ENCODE measurements at regions not wholly inside any gene's neighbourhood (a gene's known extent, or its start where the extent isn't known, plus 50 kb on each side); places are given as distances from the start of the nearest gene placed in this dataset.

DNA sequence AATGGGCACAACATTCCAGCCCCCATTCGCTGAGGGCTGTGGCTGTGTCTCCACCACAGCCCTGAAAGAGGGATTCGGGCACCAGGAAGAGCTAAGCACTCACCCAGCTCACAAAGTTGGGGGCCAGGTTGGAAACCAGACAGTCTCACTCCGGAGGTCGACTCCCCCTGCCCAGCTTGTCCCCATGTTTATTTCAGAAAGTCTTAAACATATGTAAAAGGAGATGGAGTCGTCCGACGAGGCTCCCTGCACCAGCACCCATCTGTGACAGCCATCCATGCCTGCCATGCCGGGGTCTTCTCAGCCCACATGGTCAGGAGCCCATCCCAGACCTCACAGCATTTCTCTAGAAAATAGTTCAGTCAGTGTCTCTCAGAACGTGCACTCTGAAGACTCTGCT, 63.6 kb upstream of the STX16 start:
- Histone ChIP-seq H3K4me3 (no peak overlapping the region), H3K27me3 (no peaks in the 10 kb centered on the region), H3K27ac (no peak overlapping the region), H3K9me3 (no peaks in the 10 kb centered on the region), H3K4me1 (no peaks in the 10 kb centered on the region), H3K36me3 (no peaks in the 10 kb centered on the region)
- TF ChIP-seq, protein P1, sequence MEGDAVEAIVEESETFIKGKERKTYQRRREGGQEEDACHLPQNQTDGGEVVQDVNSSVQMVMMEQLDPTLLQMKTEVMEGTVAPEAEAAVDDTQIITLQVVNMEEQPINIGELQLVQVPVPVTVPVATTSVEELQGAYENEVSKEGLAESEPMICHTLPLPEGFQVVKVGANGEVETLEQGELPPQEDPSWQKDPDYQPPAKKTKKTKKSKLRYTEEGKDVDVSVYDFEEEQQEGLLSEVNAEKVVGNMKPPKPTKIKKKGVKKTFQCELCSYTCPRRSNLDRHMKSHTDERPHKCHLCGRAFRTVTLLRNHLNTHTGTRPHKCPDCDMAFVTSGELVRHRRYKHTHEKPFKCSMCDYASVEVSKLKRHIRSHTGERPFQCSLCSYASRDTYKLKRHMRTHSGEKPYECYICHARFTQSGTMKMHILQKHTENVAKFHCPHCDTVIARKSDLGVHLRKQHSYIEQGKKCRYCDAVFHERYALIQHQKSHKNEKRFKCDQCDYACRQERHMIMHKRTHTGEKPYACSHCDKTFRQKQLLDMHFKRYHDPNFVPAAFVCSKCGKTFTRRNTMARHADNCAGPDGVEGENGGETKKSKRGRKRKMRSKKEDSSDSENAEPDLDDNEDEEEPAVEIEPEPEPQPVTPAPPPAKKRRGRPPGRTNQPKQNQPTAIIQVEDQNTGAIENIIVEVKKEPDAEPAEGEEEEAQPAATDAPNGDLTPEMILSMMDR (IDR thresholded peaks at IDR 0.05): no peak
- DNase-seq (ENCODE audit: low spot score): no peak

DNA sequence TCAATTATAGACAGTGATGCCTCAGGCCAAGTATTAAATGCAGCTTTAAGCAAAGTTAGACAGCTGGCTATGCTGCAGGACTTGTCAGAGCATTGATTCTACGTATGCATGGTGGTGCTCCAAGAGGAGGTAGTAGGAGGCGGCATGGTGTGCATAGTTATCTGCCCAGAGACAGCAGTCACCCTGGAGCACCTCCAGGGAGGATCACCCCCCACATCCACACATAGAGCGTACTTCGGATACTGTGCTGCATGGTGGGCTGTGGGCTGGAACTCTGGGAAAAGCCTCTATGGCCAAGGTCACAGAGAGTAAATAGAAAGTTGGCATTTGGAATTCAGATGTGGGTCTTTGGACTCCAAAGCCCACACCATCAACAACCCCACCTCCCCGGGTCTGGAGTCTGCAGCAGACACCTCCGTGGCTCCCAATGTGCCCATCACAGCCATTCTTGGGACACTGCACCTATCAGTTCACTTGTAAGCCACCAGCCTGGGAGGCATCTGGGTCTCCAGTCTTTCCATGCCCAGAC, 64.5 kb upstream of the STX16 start:
- TF ChIP-seq, protein P1 (IDR thresholded peaks at IDR 0.05): no peak
- H3K27me3 ChIP-seq: no peaks in the 10 kb centered on the region

DNA sequence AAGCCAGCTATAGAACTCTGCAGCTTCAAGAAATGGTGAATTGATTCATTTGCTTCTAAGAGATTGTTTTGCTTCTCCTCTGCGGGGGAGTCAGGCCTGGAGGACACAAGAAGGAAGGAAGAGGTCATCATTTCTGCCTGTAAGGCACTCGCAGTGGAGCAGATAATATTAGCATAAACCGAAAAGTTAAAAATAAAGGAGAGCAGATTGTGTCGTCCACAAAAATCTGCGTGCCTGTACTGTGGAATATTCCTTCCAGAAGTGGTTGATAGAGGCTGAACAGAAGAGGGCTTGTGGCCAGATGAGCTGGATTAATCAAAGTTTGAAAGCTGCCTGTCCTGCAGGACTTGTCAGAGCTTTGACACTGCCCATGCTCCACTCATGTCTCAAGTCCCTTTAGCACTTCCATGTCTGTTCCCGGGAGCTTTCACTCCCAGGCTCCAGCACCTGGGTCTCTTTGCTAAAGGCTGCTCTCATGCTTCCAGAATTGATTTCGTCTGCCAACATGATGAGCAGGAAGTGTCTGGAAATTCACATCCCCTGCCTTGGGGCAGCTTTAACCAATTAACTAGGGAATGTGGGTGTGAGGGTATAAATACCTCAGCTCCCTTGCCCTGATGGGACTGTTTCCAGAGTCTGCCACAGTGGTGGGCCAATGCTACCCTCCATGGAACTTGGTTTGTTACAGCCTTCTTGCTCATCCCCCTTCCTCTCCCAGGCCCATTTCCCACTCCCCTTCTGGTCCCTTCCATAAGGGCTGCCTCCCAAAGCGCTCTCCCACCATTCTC, 65.1 kb upstream of the STX16 start:
- DNase-seq (ENCODE audit: low spot score): no peak
- TF ChIP-seq, protein P1 (IDR thresholded peaks at IDR 0.05): no peak
- no peak overlapping the region for H3K27ac ChIP-seq
- no peak overlapping the region for H3K4me3 ChIP-seq
- no peaks in the 10 kb centered on the region for H3K9me3 ChIP-seq
- no peaks in the 10 kb centered on the region for H3K36me3 ChIP-seq
- no peaks in the 10 kb centered on the region for H3K27me3 ChIP-seq
- H3K4me1 ChIP-seq: no peaks in the 10 kb centered on the region

More for the DNA sequence above, 64.5 kb upstream of the STX16 start:
- Histone ChIP-seq H3K9me3 (no peaks in the 10 kb centered on the region), H3K4me1 (no peaks in the 10 kb centered on the region), H3K36me3 (no peaks in the 10 kb centered on the region), H3K27ac (no peak overlapping the region), H3K4me3 (no peak overlapping the region)
- DNase-seq (ENCODE audit: low spot score): no peak

DNA sequence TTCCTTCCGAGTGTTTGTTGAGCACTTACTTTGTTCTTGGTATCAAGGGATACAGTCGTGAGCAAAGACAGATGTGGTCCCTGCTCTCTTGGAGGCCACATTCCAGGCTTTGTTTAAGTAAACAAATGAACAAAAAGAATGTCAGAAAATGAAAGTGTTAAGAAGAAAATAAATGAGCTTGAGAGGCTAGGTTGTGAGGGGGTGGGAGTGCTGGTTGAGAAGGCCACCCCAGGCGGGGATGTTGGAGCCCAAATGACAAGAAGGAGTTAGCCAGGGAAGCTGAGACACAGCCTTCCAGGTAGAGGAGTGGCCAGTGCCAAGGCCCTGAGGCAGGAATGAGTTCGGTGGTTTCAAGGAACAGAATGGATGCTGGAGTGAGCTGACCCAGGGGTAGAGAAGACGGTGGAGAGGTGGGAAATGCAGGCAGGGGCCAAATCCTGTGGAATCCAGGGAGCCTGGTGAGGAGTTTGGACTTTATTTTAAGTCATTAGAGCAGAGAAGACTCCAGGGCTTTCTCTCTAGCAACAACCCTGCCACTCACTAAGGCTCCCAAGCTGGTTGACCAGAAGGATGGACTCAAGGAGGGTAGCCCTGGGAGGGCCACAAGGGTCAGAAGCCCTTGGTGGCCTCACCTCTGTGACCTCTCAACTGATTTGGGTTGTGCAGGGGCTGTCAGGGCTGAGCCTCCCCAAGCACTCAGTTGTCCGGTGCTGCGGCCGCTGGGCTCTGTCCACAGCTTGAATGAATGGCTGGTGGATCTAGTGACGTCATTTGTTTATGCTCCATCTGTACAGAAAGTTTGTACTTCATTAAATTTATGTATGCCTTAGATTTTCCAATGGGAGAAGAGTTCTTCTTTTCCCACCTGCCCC, 66.0 kb upstream of the STX16 start:
- Histone ChIP-seq H3K4me3 (no peak overlapping the region), H3K36me3 (no peaks in the 10 kb centered on the region)

DNA sequence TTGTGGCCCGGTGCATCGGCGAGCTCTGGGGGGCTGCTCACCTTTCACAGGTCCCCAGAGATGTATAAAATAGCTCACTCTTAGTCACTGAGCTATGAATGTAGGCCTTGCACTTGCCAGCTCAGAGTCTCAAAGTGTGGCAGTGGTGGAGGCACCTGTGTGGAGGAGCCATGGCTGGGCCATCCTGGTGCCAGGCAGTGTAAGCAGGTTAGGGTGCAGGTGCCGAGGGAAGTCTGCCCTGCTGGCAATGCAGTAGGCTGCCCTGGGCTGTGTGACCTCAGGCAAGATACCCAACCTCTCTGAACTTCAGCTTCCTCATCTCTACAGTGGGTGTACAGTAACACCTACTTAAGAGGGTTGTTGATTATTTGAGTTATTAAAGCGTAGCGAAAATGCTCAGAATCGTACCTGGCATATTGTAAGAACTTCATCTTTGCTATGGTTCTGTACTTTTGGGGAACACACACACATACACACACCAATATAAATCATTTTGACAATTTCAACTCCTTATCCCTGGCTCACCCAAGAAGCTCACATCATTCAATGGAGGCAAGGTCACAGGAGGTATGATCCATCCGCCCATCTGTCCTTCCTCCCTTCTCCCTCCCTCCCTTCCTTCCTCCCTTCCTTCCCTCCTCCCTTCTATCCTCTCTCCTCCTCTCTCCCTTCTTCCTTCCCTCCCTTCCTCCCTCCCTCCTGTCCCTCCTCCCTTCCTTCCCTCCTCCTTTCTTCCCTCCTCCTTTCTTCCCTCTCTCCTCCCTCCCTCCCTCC, 66.8 kb upstream of the STX16 start:
- DNase-seq (ENCODE audit: low spot score): no peak
- Histone ChIP-seq H3K27me3 (no peaks in the 10 kb centered on the region), H3K9me3 (no peaks in the 10 kb centered on the region), H3K36me3 (no peaks in the 10 kb centered on the region), H3K4me3 (no peak overlapping the region), H3K27ac (no peak overlapping the region), H3K4me1 (no peaks in the 10 kb centered on the region)
- TF ChIP-seq, protein P1 (IDR thresholded peaks at IDR 0.05): no peak

More for the DNA sequence above, 66.0 kb upstream of the STX16 start:
- Histone ChIP-seq H3K9me3 (no peaks in the 10 kb centered on the region), H3K27ac (no peak overlapping the region), H3K4me1 (no peaks in the 10 kb centered on the region), H3K27me3 (no peaks in the 10 kb centered on the region)
- TF ChIP-seq, protein P1 (IDR thresholded peaks at IDR 0.05): no peak
- DNase-seq (ENCODE audit: low spot score): no peak
